SK-N-SH (cell line): ENCODE measurements at regions not wholly inside any gene's neighbourhood (a gene's known extent, or its start where the extent isn't known, plus 50 kb on each side); places are given as distances from the start of the nearest gene placed in this dataset.

ENCODE experiments used
- CTCF ChIA-PET: fragments of 300-600, 350-600 bp; formaldehyde crosslinking; extraction: SDS; loops from one replicate; lab custom pipeline; 2021; lab: Yijun Ruan, JAX
- POLR2A ChIA-PET: fragments of 350-600 bp; sonication (Branson Sonifier 250); formaldehyde crosslinking; extraction: SDS; loops from one replicate; lab custom pipeline; 2020; ENCODE audit warnings: antibody characterized with exemption, inconsistent platforms; lab: Yijun Ruan, JAX
- DNase-seq: peaks from one replicate; pipeline ENCODE4 v3.0.0; 2012
- H2AFZ ChIP-seq: fragments of 200-600 bp; sonication (generic); 2 replicates; pipeline ENCODE4 v1.8.1; 2016; ENCODE audit warnings: antibody characterized with exemption, mild to moderate bottlenecking, low read depth
- H3F3A ChIP-seq: fragments of 200-600 bp; sonication (generic); replicated peaks from 2 replicates; pipeline ENCODE3; 2016; ENCODE audit warnings: antibody characterized with exemption, mild to moderate bottlenecking; ENCODE audit not compliant: insufficient read depth
- H3K27ac ChIP-seq, 2 experiments: fragments of 200-500 bp in 1 of 2; fragments of 200-600 bp in 1 of 2; sonication (Bioruptor generic) in 1 of 2; sonication (generic), shearing (Covaris generic) in 1 of 2; 2 replicates each; pipeline versions ENCODE4 v1.5.1 to v1.6.1; 2014 to 2016; ENCODE audit warnings: low read depth in 2 of 2, inconsistent platforms in 1 of 2, low read length in 1 of 2, mild to moderate bottlenecking in 1 of 2, mixed read lengths in 1 of 2
- H3K27me3 ChIP-seq: fragments of 200-600 bp; sonication (generic), shearing (Covaris generic); 2 replicates; pipeline ENCODE4 v1.6.1; 2016; ENCODE audit warnings: mixed run types; ENCODE audit not compliant: insufficient read depth
- H3K36me3 ChIP-seq, 2 experiments: fragments of 200-500 bp in 1 of 2; fragments of 200-600 bp in 1 of 2; sonication (Bioruptor generic) in 1 of 2; sonication (generic) in 1 of 2; replicated peaks in 1 of 2; 2 replicates each; pipeline versions ENCODE3 to v1.5.1; 2014 to 2016; ENCODE audit warnings: low read length in 1 of 2, mild to moderate bottlenecking in 1 of 2; ENCODE audit not compliant: insufficient read depth in 2 of 2, control insufficient read depth in 1 of 2
- H3K4me1 ChIP-seq, 2 experiments: fragments of 200-500 bp in 1 of 2; fragments of 200-600 bp in 1 of 2; sonication (Bioruptor generic) in 1 of 2; sonication (generic), shearing (Covaris generic) in 1 of 2; 2 replicates each; pipeline versions ENCODE4 v1.5.1 to v1.6.1; 2014 to 2016; ENCODE audit warnings: low read depth in 1 of 2, low read length in 1 of 2, mixed run types in 1 of 2; ENCODE audit not compliant: insufficient read depth in 2 of 2, control insufficient read depth in 1 of 2
- H3K4me2 ChIP-seq: fragments of 200-600 bp; sonication (generic), shearing (Covaris generic); 2 replicates; pipeline ENCODE4 v1.6.1; 2017; ENCODE audit warnings: mixed run types
- H3K4me3 ChIP-seq, 2 experiments: fragments of 200-500 bp in 1 of 2; fragments of 200-600 bp in 1 of 2; sonication (Bioruptor generic) in 1 of 2; sonication (generic), shearing (Covaris generic) in 1 of 2; 2 replicates each; pipeline versions ENCODE4 v1.5.1 to v1.8.1; 2014 to 2016; ENCODE audit warnings: low read depth in 2 of 2, inconsistent platforms in 1 of 2, low read length in 1 of 2, mild to moderate bottlenecking in 1 of 2, mixed read lengths in 1 of 2, moderate library complexity in 1 of 2
- H3K79me2 ChIP-seq: fragments of 200-600 bp; sonication (generic); 2 replicates; pipeline ENCODE4 v1.8.1; 2017; ENCODE audit warnings: mild to moderate bottlenecking; ENCODE audit not compliant: insufficient read depth
- H3K9ac ChIP-seq: fragments of 200-600 bp; sonication (generic); 2 replicates; pipeline ENCODE4 v1.6.1; 2017; ENCODE audit warnings: mixed run types
- H3K9me2 ChIP-seq: fragments of 200-600 bp; sonication (generic); 2 replicates; pipeline ENCODE4 v1.6.1; 2017; ENCODE audit warnings: mixed run types
- H3K9me3 ChIP-seq: fragments of 200-600 bp; sonication (generic); 2 replicates; pipeline ENCODE4 v1.6.1; 2017; ENCODE audit warnings: mixed run types, mild to moderate bottlenecking, moderate library complexity
- H4K20me1 ChIP-seq: fragments of 200-600 bp; sonication (generic); 2 replicates; pipeline ENCODE4 v1.6.1; 2017; ENCODE audit warnings: mild to moderate bottlenecking, mixed run types; ENCODE audit not compliant: insufficient read depth
- ELF1 ChIP-seq: IDR thresholded peaks from 2 replicates; pipeline ENCODE4 v1.4.0; 2012
- EZH2phosphoT487 ChIP-seq: fragments of 200-600 bp; sonication (generic); IDR thresholded peaks from 2 replicates; pipeline ENCODE4 v1.6.1; 2017; ENCODE audit warnings: low read depth, mixed run types, mild to moderate bottlenecking, antibody characterized with exemption, moderate library complexity, borderline replicate concordance
- FOXJ3 ChIP-seq: sonication (generic); formaldehyde crosslinking; IDR thresholded peaks from 2 replicates; pipeline ENCODE4 v1.5.1; 2020; ENCODE audit warnings: mild to moderate bottlenecking, missing genetic modification reagents
- FOXM1 ChIP-seq: IDR thresholded peaks from 2 replicates; pipeline ENCODE4 v1.4.0; 2012; ENCODE audit warnings: low read depth, mild to moderate bottlenecking
- GABPA ChIP-seq: IDR thresholded peaks from 2 replicates; pipeline ENCODE4 v1.4.0; 2012; ENCODE audit warnings: low read depth, mild to moderate bottlenecking
- NRF1 ChIP-seq: IDR thresholded peaks from 2 replicates; pipeline ENCODE4 v1.6.1; 2012; ENCODE audit warnings: low read depth, mild to moderate bottlenecking, low read length
- POLR2AphosphoS5 ChIP-seq: IDR thresholded peaks from 2 replicates; pipeline ENCODE4 v1.6.1; 2012; ENCODE audit warnings: low read depth, low read length
- RCOR1 ChIP-seq: fragments of 150-350 bp; IDR thresholded peaks from 2 replicates; pipeline ENCODE4 v1.6.1; 2017; ENCODE audit warnings: antibody characterized with exemption, low read length
- RFX5 ChIP-seq: IDR thresholded peaks from 2 replicates; pipeline ENCODE4 v1.6.1; 2012; ENCODE audit warnings: mild to moderate bottlenecking, improper control_type of control experiment, low read length
- TAF1 ChIP-seq: IDR thresholded peaks from 2 replicates; pipeline ENCODE4 v1.6.1; 2012; ENCODE audit warnings: low read depth, mild to moderate bottlenecking, low read length, moderate library complexity, borderline replicate concordance
- YY1 ChIP-seq: IDR thresholded peaks from 2 replicates; pipeline ENCODE4 v1.4.0; 2012; ENCODE audit warnings: low read depth, mild to moderate bottlenecking
- whole genome bisulfite sequencing: methylation state at CpG from one replicate; pipeline ENCODE4 v1.1.6; 2017; ENCODE audit warnings: low lambda C conversion rate; 5-methylcytosine and 5-hydroxymethylcytosine counted together
- TF ChIP-seq, protein P1 (sequence below): IDR thresholded peaks from 2 replicates; pipeline ENCODE4 v1.4.0; 2012; ENCODE audit warnings: low read depth
- TF ChIP-seq, protein P2 (sequence below): IDR thresholded peaks from 2 replicates; pipeline ENCODE4 v1.6.1; 2012; ENCODE audit warnings: mild to moderate bottlenecking, low read depth, low read length, moderate library complexity
- TF ChIP-seq, protein P3 (sequence below): IDR thresholded peaks from 2 replicates; pipeline ENCODE4; 2012

DNA sequence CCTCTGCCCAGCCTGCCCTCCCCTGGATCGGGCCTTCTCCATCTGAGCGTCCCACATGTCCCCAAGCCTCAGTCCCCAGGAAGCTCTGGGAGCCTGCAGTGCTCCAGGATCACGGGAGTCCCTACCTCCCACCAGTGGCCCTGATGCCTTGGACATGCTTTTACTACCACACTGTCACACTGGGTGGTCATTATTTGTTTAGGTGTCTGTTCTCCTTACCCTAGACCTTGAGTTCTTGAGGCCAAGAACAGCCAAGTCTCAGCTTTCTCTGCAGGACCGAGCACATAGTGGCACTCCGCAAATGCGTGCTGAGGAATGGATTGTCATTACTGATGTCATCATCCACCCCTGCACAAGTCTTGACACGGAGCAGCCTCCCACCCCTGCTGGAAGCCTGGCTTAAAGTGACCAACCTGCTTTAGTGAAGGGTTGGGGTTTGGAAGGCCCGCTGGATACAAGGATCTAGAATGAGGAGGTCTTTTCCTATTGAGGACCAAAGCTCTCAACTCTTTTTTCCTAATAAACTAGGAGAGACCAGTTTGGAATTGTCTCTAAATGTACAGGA lies 132.9 kb upstream of the CRHR1 start:
- Histone ChIP-seq H3K4me2 (no peak overlapping the region), H3K27ac (no peak overlapping the region), H3K9ac (no peak overlapping the region), H3K9me3 (no peaks in the 10 kb centered on the region), H3K36me3 (no peaks in the 10 kb centered on the region), H2AFZ (no peak overlapping the region), H3K79me2 (no peaks in the 10 kb centered on the region), H3K9me2 (no peaks in the 10 kb centered on the region), H3F3A (no peaks in the 10 kb centered on the region), H3K27me3 (peaks cover 5% of the 10 kb centered on the region; the same call in 1 of the 2 replicates), H4K20me1 (no peaks in the 10 kb centered on the region), H3K4me3 (no peak overlapping the region), H3K4me1 (no peaks in the 10 kb centered on the region)
- ChIA-PET POLR2A (no interaction called here), CTCF (interaction anchor here (1.4 to 6.8 kb wide), 2 partner anchors 9 to 180 kb away, joined by 3 to 38 read pairs; no protein-coding TSS in a partner anchor)
- TF ChIP-seq, protein P1, sequence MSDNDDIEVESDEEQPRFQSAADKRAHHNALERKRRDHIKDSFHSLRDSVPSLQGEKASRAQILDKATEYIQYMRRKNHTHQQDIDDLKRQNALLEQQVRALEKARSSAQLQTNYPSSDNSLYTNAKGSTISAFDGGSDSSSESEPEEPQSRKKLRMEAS, result no peak
- TF ChIP-seq RCOR1 (no peak), ELF1 (no peak), YY1 (no peak), POLR2AphosphoS5 (no peak), TAF1 (no peak), NRF1 (no peak), RFX5 (no peak), FOXJ3 (CRISPR knock-in tag) (no peak), GABPA (no peak)
- TF ChIP-seq, protein P2, sequence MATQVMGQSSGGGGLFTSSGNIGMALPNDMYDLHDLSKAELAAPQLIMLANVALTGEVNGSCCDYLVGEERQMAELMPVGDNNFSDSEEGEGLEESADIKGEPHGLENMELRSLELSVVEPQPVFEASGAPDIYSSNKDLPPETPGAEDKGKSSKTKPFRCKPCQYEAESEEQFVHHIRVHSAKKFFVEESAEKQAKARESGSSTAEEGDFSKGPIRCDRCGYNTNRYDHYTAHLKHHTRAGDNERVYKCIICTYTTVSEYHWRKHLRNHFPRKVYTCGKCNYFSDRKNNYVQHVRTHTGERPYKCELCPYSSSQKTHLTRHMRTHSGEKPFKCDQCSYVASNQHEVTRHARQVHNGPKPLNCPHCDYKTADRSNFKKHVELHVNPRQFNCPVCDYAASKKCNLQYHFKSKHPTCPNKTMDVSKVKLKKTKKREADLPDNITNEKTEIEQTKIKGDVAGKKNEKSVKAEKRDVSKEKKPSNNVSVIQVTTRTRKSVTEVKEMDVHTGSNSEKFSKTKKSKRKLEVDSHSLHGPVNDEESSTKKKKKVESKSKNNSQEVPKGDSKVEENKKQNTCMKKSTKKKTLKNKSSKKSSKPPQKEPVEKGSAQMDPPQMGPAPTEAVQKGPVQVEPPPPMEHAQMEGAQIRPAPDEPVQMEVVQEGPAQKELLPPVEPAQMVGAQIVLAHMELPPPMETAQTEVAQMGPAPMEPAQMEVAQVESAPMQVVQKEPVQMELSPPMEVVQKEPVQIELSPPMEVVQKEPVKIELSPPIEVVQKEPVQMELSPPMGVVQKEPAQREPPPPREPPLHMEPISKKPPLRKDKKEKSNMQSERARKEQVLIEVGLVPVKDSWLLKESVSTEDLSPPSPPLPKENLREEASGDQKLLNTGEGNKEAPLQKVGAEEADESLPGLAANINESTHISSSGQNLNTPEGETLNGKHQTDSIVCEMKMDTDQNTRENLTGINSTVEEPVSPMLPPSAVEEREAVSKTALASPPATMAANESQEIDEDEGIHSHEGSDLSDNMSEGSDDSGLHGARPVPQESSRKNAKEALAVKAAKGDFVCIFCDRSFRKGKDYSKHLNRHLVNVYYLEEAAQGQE, result no peak
- TF ChIP-seq, protein P3, sequence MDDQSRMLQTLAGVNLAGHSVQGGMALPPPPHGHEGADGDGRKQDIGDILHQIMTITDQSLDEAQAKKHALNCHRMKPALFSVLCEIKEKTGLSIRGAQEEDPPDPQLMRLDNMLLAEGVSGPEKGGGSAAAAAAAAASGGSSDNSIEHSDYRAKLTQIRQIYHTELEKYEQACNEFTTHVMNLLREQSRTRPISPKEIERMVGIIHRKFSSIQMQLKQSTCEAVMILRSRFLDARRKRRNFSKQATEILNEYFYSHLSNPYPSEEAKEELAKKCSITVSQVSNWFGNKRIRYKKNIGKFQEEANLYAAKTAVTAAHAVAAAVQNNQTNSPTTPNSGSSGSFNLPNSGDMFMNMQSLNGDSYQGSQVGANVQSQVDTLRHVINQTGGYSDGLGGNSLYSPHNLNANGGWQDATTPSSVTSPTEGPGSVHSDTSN, result no peak
- no peak for DNase-seq
- WGBS, result 45% methylated on average over 8 of the region's 8 CpGs

DNA sequence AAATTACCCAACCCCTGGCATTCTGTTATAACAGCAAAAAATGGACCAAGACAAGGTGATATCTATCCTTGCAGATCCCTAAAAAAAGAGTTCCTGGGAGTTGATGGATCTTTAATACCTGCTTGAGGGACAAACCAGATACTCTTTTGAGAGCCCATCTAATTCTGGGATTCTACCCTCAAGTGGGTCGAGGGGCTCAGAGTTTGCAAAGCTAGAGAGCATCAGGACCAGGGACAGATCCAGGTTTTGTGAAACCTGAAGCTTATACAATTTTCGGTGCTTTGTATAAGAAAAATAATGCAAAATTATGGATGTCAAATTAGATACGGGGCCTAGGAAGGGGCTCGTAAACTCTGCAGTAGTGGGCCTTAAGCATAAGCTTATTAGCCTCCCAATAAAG lies 130.5 kb upstream of the CRHR1 start:
- Histone ChIP-seq H3K27me3 (peaks cover 5% of the 10 kb centered on the region; the same call in 1 of the 2 replicates), H3K9me2 (no peaks in the 10 kb centered on the region), H2AFZ (no peak overlapping the region), H3K4me3 (no peak overlapping the region), H3K9me3 (no peaks in the 10 kb centered on the region), H4K20me1 (no peaks in the 10 kb centered on the region), H3K36me3 (no peaks in the 10 kb centered on the region), H3F3A (no peaks in the 10 kb centered on the region), H3K4me2 (no peak overlapping the region), H3K27ac (no peak overlapping the region), H3K79me2 (no peaks in the 10 kb centered on the region), H3K4me1 (no peaks in the 10 kb centered on the region), H3K9ac (no peak overlapping the region)
- no peak for DNase-seq
- ChIA-PET CTCF (interaction anchor here (0.7 to 1.2 kb wide), 2 partner anchors 14 to 178 kb away, joined by 4 read pairs; no protein-coding TSS in a partner anchor), POLR2A (no interaction called here)
- WGBS, result 48% methylated on average over 4 of the region's 4 CpGs
- no peak for TF ChIP-seq EZH2phosphoT487
- no peak for TF ChIP-seq YY1
- no peak for TF ChIP-seq RCOR1
- TF ChIP-seq FOXM1, result no peak
- TF ChIP-seq, protein P2, result peak; percentile 87
- no peak for TF ChIP-seq ELF1
